ENCODE measurements at regions not wholly inside any gene's neighbourhood (a gene's known extent, or its start where the extent isn't known, plus 50 kb on each side); places are given as distances from the start of the nearest gene placed in this dataset.

DNA sequence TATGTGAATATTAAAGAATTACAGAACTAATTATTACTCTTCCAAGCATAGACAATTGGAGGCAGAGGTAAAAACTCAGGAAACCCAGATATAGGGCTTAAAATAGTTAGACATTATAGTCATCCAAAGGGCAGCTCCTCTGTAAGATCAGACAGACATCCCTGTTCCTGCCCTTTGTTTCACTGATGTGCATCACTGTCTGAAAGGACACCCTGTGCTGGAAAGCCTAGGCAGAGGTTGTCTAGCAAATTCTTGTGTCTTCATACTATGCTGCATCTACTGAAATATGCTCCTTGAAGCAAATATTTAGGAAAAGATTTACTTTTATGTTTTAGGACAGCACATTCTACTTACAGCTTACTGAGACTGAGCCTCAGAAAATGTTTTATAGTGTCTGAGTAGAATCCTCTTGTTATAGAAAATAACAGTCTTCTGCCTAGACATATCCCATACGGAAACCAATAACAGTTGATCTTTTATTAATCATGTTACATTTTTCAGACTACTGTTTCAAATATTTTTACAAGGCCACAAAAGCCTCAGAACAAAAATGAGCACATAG, 977.3 kb upstream of the CDH2 start:
- Histone ChIP-seq H3K36me3 (ENCODE audit: insufficient read depth) (no peaks in the 10 kb centered on the region), H3K4me1 (ENCODE audit: insufficient read depth) (no peaks in the 10 kb centered on the region), H3K4me3 (ENCODE audit: low read depth, low read length) (no peak overlapping the region), H3K27ac (ENCODE audit: low read depth) (no peak overlapping the region)
- DNase-seq (ENCODE audit: extremely low spot score) = no peak
- 44% methylated on average over 1 of the region's 1 CpG for WGBS

DNA sequence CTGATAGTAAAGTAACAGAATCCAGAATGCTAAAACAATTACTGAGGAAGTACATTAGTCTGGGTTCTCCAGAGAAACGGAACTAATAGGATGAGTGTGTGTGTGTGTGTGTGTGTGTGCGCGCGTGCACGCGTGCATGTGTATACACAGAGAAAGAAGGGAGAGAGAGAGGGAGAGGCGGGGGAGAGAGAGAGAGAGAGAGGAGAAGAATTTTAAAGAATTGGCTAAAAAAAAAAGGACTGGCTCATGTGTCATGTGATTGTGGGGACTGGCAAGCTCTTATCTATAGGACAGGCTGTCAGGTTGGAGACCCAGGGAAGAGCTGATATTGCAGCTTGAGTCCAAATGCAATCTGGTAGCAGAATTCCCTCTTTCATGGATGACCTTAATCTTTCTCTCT, 976.2 kb upstream of the CDH2 start:
- Histone ChIP-seq H3K27ac (ENCODE audit: low read depth) (no peak overlapping the region), H3K4me3 (ENCODE audit: low read depth, low read length) (no peak overlapping the region), H3K4me1 (ENCODE audit: insufficient read depth) (no peaks in the 10 kb centered on the region), H3K36me3 (ENCODE audit: insufficient read depth) (no peaks in the 10 kb centered on the region)
- 52% methylated on average over 7 of the region's 7 CpGs for WGBS
- DNase-seq (ENCODE audit: extremely low spot score) = no peak

DNA sequence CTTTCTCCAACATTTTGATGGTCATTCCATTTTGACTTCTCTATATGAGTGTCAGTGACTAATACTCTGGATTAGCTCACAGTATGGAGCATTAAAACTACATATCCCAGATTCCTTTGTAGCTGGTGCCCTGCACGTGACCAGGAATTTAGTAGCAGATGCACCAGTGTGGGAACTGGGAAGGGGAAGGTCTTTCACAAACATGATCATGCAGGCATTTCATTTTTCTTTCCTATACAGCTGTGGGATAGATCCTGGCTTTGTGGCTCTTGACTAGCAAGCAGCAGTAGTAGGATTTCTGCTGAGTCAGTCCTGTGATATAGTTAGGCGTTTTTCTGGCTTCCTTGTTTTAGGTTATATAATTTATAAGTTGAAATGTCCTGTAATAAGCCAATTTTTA, 971.0 kb upstream of the CDH2 start:
- Histone ChIP-seq H3K4me3 (ENCODE audit: low read depth, low read length) (no peak overlapping the region), H3K27ac (ENCODE audit: low read depth) (no peak overlapping the region), H3K36me3 (ENCODE audit: insufficient read depth) (no peaks in the 10 kb centered on the region), H3K4me1 (ENCODE audit: insufficient read depth) (no peaks in the 10 kb centered on the region)
- 18% methylated on average over 2 of the region's 2 CpGs for WGBS
- DNase-seq (ENCODE audit: extremely low spot score) = no peak

DNA sequence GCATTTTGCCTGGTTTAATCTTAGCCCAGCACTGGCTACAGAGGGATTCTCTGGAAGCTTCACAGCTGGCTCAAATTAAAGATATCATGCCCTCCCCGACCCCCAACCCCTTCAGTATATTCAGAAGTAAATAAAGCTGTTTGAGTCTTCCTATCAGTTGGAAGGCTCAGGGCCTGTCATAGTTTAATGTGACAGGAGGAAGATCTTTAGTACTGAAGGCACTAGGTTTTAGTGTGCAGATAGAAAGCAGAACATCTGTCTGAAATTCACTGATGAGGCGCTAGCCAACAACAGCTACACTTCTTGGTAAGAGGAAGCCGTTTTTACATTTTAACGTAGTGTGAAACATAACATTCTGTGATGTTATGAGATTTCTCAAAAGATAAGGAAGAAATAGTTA, 969.1 kb upstream of the CDH2 start:
- H3K36me3 ChIP-seq (ENCODE audit: insufficient read depth) = no peaks in the 10 kb centered on the region
- H3K27ac ChIP-seq (ENCODE audit: low read depth) = no peak overlapping the region
- 16% methylated on average over 4 of the region's 4 CpGs for WGBS
- no peaks in the 10 kb centered on the region for H3K4me1 ChIP-seq (ENCODE audit: insufficient read depth)
- DNase-seq (ENCODE audit: extremely low spot score) = no peak
- H3K4me3 ChIP-seq (ENCODE audit: low read depth, low read length) = no peak overlapping the region

DNA sequence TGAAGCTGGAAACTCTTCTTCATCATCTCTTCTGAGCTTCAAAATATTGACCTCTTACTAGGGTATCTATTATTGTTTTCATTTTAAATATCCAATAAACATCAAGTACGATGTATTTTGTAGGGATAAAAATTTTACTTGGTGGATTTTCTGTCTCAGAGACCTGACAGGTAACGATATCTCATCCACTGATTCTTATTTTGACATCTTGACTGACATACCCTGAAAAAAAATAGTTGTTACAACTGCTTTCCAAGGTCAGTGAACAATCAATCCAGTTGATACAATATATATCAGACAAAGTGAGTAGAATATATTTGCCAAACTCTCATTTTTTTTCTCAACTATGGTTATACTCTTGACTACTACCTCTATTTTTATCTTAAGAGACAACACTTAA, 963.7 kb upstream of the CDH2 start:
- no peak for DNase-seq (ENCODE audit: extremely low spot score)
- Histone ChIP-seq H3K4me3 (ENCODE audit: low read depth, low read length) (no peak overlapping the region), H3K4me1 (ENCODE audit: insufficient read depth) (no peaks in the 10 kb centered on the region), H3K27ac (ENCODE audit: low read depth) (no peak overlapping the region), H3K36me3 (ENCODE audit: insufficient read depth) (no peaks in the 10 kb centered on the region)
- 90% methylated on average over 2 of the region's 2 CpGs for WGBS

DNA sequence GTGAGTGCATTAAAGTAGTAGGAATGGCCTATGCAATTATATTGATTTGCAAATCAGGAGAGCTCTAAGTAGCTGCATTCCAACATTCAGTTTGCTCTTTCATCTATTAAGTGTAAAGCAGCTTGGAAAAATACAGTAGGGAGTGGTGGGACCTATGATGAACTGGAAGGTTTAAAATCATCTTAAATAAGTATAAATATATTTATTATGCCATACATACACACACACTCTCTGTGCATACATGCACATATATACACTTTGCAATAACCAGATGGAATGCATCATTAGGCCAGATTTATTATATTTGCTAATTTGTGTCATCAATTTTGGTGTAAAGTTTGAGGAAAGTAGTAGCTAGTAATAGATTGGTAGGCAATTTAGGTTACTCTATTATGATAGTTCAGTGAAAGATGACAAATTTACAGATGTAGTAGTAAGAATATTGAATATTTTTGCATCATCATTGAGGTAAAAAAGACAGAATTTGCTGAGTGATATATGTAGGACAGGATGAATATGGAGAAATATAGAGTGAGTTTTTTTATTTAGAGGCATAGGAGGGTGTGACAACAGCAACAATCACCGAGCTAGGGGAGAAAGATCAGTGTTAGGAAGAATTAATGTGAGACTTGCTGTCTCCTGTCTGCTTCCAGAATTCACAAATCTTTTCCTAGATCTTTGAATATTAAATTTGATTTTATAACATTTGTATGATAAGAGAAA, 961.0 kb upstream of the CDH2 start:
- no peaks in the 10 kb centered on the region for H3K36me3 ChIP-seq (ENCODE audit: insufficient read depth)
- no peak overlapping the region for H3K4me3 ChIP-seq (ENCODE audit: low read depth, low read length)
- no peaks in the 10 kb centered on the region for H3K4me1 ChIP-seq (ENCODE audit: insufficient read depth)
- no peak overlapping the region for H3K27ac ChIP-seq (ENCODE audit: low read depth)
- WGBS = 75% methylated on average over 1 of the region's 1 CpG
- no peak for DNase-seq (ENCODE audit: extremely low spot score)

DNA sequence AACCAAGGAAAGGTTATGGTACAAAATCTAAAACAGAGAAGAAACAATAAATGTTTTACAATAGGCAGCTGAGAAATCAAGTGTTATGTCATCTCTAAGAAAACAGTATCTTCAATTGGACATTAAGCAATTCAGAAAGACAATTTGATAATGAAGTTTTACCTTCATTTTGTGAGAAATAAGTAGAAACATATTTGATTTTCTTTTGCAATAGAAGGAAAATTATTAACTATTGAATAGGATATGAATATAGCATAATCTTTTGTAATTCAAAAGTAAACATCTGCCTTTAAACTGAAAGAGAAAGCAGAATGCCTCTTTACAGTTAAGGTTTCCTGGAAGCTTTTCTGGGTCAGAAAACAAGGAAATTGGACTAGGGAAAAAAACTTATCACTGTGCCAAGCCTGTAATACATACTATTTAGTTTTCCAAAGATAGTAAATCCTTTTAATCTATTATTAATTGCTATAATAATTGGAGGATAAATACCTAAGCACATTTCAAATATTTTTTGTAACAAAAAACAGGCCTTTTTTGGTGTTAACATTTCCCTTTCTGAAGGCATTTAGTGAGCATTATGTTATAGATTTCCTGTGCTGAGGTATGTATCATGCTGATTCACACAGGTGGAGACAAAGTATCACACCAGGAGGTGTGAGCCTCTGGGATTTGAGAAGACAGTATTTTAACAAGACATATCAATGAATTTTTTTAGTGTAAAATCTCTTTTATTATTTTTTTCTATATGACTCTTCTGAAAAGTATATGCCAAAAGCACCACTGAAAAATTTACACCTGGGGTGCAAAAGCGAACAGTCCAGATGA, 947.0 kb upstream of the CDH2 start:
- Histone ChIP-seq H3K36me3 (ENCODE audit: insufficient read depth) (no peaks in the 10 kb centered on the region), H3K4me1 (ENCODE audit: insufficient read depth) (no peaks in the 10 kb centered on the region), H3K27ac (ENCODE audit: low read depth) (no peak overlapping the region), H3K4me3 (ENCODE audit: low read depth, low read length) (no peak overlapping the region)
- no peak for DNase-seq (ENCODE audit: extremely low spot score)
- 81% methylated on average over 1 of the region's 1 CpG for WGBS

DNA sequence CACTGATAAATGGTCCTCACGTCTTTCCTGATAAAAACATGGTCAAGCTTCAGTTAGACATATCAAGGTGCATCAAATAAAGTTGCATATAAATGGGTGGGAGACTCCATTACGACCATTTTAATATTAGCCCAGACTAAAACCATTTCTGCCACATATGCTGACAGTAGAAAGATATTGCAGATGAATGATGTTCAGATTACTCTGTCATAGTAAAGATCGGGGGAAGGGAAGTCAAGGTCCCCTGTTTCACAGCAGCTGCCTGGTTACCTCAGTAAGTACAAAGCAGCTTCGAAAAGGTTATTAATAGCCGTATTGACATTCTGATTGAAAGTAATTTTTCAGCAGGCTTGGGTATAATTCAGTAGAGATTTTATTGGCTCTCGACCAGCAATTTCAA, 927.7 kb upstream of the CDH2 start:
- no peaks in the 10 kb centered on the region for H3K4me1 ChIP-seq (ENCODE audit: insufficient read depth)
- WGBS = 63% methylated on average over 6 of the region's 6 CpGs
- no peak overlapping the region for H3K4me3 ChIP-seq (ENCODE audit: low read depth, low read length)
- H3K27ac ChIP-seq (ENCODE audit: low read depth) = no peak overlapping the region
- no peaks in the 10 kb centered on the region for H3K36me3 ChIP-seq (ENCODE audit: insufficient read depth)
- DNase-seq (ENCODE audit: extremely low spot score) = no peak

DNA sequence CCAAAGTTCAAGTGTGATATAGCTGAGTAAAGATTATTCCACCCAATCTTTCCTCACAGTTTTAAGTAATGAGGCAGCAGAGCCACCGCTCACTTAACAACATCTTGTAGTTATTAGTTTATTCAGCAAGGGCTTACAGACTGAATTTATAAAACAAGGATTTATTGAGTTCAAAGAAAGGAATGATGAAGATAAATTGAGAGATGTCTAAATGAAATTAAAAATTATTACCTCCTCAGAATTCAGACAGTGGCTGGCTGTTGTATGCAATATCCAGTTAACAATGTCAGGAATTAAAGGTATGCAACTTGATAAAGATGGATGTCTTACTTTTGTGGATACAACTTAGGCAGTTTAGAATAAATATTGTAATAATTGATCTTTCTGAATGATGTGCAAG, 927.3 kb upstream of the CDH2 start:
- Histone ChIP-seq H3K27ac (ENCODE audit: low read depth) (no peak overlapping the region), H3K4me3 (ENCODE audit: low read depth, low read length) (no peak overlapping the region), H3K4me1 (ENCODE audit: insufficient read depth) (no peaks in the 10 kb centered on the region), H3K36me3 (ENCODE audit: insufficient read depth) (no peaks in the 10 kb centered on the region)
- WGBS = 60% methylated on average over 1 of the region's 1 CpG
- DNase-seq (ENCODE audit: extremely low spot score) = no peak

DNA sequence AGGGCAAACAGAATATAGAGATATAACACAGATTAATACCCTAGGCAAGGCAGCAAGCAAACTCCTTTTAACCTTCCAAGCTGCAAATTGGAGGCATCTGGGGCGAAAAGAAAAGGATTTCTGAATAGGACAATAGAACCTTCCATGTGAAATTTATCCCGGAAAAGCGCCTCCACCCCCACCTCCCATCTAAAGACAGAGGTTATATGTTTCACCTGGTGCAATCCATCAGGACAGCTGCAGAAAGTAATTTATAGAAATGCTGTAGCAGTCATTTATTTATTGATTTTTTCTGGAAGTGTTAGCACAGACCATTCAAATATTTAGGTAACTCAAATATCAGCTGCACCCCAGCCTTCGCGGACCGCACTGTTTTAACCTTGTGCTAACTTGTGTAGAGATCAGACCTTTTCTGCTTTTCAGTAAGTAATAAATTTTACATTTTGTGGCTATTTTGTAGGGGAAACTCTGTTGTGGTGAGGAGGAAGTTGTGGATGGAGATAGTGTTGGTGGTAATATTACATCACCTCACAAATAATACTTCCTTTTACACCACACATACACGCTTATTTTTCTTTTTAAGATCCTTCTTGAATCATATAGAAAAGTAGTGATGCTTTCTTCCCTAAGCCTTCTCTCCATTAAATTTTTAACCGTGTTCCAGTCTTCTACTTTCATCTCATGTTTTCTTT, 919.3 kb upstream of the CDH2 start:
- Histone ChIP-seq H3K27ac (ENCODE audit: low read depth) (no peak overlapping the region), H3K4me1 (ENCODE audit: insufficient read depth) (no peaks in the 10 kb centered on the region), H3K4me3 (ENCODE audit: low read depth, low read length) (no peak overlapping the region), H3K36me3 (ENCODE audit: insufficient read depth) (no peaks in the 10 kb centered on the region)
- no peak for DNase-seq (ENCODE audit: extremely low spot score)
- 60% methylated on average over 8 of the region's 8 CpGs for WGBS

DNA sequence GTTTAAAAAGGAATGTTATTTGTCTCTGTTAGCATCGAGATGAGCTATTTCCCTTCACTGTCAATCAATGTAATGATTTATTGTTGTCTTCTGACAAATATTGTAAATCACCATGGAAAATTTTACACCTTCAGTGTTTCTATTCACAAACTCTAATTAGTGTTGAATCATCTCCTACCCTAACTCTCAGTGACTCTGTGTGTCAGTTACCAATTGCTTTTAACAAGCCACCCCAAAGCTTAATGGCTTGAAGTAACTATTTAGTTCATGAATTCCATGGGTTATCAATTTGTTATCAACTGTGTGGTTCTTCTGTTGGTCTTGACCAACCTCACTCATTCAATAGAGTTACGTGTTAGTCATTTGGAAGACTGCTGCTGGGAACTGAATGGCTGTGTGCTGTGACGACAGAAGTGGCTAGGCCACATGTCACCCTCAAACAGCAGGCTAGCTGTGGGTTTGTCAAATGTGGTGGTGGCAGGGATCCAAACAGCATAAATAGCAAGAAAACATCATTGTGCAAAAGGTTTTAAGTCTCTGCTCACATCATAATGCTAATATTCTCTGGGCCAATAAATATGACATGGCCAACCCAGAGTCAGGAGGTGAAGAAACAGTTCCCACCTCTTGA, 910.8 kb upstream of the CDH2 start:
- H3K27ac ChIP-seq (ENCODE audit: low read depth) = no peak overlapping the region
- H3K4me1 ChIP-seq (ENCODE audit: insufficient read depth) = no peaks in the 10 kb centered on the region
- WGBS = 81% methylated on average over 3 of the region's 3 CpGs
- H3K36me3 ChIP-seq (ENCODE audit: insufficient read depth) = no peaks in the 10 kb centered on the region
- H3K4me3 ChIP-seq (ENCODE audit: low read depth, low read length) = no peak overlapping the region
- no peak for DNase-seq (ENCODE audit: extremely low spot score)

DNA sequence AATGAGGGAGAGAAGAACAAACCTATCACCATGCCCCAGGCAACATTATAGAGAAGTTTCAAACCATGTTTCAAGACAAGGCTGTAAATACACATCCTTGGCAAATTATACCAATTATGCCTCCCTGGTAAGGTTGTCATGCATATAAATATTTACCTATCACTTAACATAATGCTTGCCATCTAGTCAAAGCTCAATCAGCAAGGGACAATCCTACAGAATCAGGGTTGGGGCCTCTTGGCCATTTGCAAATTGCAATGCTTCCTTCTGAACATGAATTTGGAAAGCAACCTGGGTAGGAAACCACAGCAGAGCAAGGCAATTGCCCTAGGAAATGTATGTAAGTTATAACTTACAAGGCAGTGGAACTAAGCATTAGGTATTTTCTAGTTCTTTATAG, 907.2 kb upstream of the CDH2 start:
- Histone ChIP-seq H3K27ac (ENCODE audit: low read depth) (no peak overlapping the region), H3K36me3 (ENCODE audit: insufficient read depth) (no peaks in the 10 kb centered on the region), H3K4me3 (ENCODE audit: low read depth, low read length) (no peak overlapping the region), H3K4me1 (ENCODE audit: insufficient read depth) (no peaks in the 10 kb centered on the region)
- no peak for DNase-seq (ENCODE audit: extremely low spot score)

DNA sequence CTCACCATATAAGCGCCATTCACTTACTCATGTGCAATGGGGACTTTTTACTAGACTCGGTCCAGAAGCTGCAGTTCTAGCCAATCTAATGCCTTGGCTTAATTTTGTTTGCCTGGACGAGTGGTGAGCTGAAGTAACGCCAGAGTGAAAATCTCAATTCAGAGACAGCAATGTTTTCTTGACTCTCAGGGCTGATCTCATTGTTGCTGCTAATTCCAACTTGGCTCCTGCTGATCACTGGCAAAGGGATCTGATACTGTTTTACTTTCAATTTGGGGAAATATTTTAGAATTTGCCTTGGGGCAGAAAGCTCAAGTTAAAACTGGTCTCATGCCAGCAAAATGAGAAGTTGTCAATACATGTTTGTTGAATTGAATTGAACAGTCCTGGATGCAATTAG, 906.6 kb upstream of the CDH2 start:
- no peak overlapping the region for H3K4me3 ChIP-seq (ENCODE audit: low read depth, low read length)

More for the DNA sequence above, 906.6 kb upstream of the CDH2 start:
- Histone ChIP-seq H3K36me3 (ENCODE audit: insufficient read depth) (no peaks in the 10 kb centered on the region), H3K4me1 (ENCODE audit: insufficient read depth) (no peaks in the 10 kb centered on the region), H3K27ac (ENCODE audit: low read depth) (no peak overlapping the region)
- no peak for DNase-seq (ENCODE audit: extremely low spot score)
- 48% methylated on average over 4 of the region's 4 CpGs for WGBS
